ENCODE measurements at regions not wholly inside any gene's neighbourhood (a gene's known extent, or its start where the extent isn't known, plus 50 kb on each side); places are given as distances from the start of the nearest gene placed in this dataset.

- no peak overlapping the region for H3K4me3 Mint-ChIP-seq
- intact Hi-C loops (cut with micrococcal nuclease): no loop called here
- no peak for DNase-seq
- peaks cover 23% of the 10 kb centered on the region for H3K9me3 Mint-ChIP-seq
- ChIA-PET CTCF (interaction anchor here (0.6 to 2.1 kb wide), 3 partner anchors 9 to 367 kb away, joined by 3 to 10 read pairs (median 6); no protein-coding TSS in a partner anchor), POLR2A (interaction anchor here (0.5 to 1.3 kb wide), 2 partner anchors 13 to 554 kb away, joined by 3 to 4 read pairs; no protein-coding TSS in a partner anchor)
- H3K27ac Mint-ChIP-seq: no peak overlapping the region
- H3K36me3 Mint-ChIP-seq (ENCODE audit: low read depth): peaks cover 9% of the 10 kb centered on the region
- no peak for ATAC-seq
- H3K4me1 Mint-ChIP-seq (ENCODE audit: low read depth): peaks cover 7% of the 10 kb centered on the region
- H3K27me3 Mint-ChIP-seq: no peaks in the 10 kb centered on the region
- TF ChIP-seq, protein P1, sequence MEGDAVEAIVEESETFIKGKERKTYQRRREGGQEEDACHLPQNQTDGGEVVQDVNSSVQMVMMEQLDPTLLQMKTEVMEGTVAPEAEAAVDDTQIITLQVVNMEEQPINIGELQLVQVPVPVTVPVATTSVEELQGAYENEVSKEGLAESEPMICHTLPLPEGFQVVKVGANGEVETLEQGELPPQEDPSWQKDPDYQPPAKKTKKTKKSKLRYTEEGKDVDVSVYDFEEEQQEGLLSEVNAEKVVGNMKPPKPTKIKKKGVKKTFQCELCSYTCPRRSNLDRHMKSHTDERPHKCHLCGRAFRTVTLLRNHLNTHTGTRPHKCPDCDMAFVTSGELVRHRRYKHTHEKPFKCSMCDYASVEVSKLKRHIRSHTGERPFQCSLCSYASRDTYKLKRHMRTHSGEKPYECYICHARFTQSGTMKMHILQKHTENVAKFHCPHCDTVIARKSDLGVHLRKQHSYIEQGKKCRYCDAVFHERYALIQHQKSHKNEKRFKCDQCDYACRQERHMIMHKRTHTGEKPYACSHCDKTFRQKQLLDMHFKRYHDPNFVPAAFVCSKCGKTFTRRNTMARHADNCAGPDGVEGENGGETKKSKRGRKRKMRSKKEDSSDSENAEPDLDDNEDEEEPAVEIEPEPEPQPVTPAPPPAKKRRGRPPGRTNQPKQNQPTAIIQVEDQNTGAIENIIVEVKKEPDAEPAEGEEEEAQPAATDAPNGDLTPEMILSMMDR (IDR thresholded peaks at IDR 0.05): no peak
Measured at GRCh38 chr4:108544481-108544880, 75.9 kb upstream of the RPL34 start.

DNA sequence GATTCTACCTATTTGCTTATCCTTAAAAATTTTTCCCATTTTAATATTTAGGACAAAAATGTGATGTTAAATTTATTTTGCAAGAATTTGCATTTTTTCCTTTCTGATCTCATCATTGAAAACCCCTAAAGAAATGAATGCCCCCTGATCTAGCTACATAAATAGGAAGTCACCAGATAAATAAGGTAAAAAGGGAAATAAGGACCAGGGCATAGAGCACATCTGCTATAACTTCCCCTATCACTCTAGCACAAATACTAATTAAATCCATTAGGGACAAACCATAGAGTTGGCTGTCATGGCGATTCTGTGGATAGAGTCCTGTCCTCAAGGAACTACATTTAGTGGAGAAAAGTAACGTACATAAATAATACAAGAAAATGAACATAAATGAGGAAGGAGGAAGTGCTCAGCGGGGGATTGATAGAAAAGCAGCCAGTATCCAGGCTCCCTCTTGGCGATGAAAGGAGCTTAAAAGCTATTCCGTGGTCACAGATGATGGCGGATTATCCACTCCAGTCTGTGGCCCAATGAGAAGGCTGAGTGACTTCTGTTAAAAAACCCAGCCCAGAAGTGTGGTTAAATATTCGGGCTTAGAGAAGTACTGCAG is 76.9 kb upstream of the RPL34 start:
- DNase-seq (no peak), ATAC-seq (no peak)
- H3K36me3 Mint-ChIP-seq (ENCODE audit: low read depth): peaks cover 5% of the 10 kb centered on the region
- no peak overlapping the region for H3K27ac Mint-ChIP-seq
- peaks cover 7% of the 10 kb centered on the region for H3K4me1 Mint-ChIP-seq (ENCODE audit: low read depth)
- ChIA-PET POLR2A (no interaction called here), CTCF (interaction anchor here (1.0 to 2.1 kb wide), 3 partner anchors 8 to 29 kb away, joined by 3 to 10 read pairs (median 6); no protein-coding TSS in a partner anchor)
- intact Hi-C loops (cut with micrococcal nuclease): no loop called here
- no peaks in the 10 kb centered on the region for H3K27me3 Mint-ChIP-seq
- peaks cover 15% of the 10 kb centered on the region for H3K9me3 Mint-ChIP-seq
- TF ChIP-seq, protein P1 (IDR thresholded peaks at IDR 0.05): no peak
- H3K4me3 Mint-ChIP-seq: no peak overlapping the region

- H3K36me3 Mint-ChIP-seq (ENCODE audit: low read depth): peaks cover 1% of the 10 kb centered on the region
- intact Hi-C loops (cut with micrococcal nuclease): no loop called here
- peak; percentile 58 for ATAC-seq
- no peak overlapping the region for H3K4me3 Mint-ChIP-seq
- no peak overlapping the region for H3K27ac Mint-ChIP-seq
- peaks cover 20% of the 10 kb centered on the region for H3K4me1 Mint-ChIP-seq (ENCODE audit: low read depth)
- CTCF ChIA-PET: interaction anchor here (2.2 kb wide), 1 partner anchor 32 kb away, joined by 6 read pairs; no protein-coding TSS in a partner anchor
- POLR2A ChIA-PET: no interaction called here
- peaks cover 1% of the 10 kb centered on the region for H3K9me3 Mint-ChIP-seq
- H3K27me3 Mint-ChIP-seq: no peaks in the 10 kb centered on the region
- DNase-seq: no peak
- TF ChIP-seq, protein P1 (IDR thresholded peaks at IDR 0.05): no peak
Measured at GRCh38 chr4:108540536-108540935, 79.8 kb upstream of the RPL34 start.

- ATAC-seq: peak; percentile 38
- ChIA-PET POLR2A (no interaction called here), CTCF (interaction anchor here (1.2 to 1.4 kb wide), 2 partner anchors 16 to 518 kb away, joined by 3 read pairs; no protein-coding TSS in a partner anchor)
- no peak overlapping the region for H3K27ac Mint-ChIP-seq
- peaks cover 48% of the 10 kb centered on the region for H3K4me1 Mint-ChIP-seq (ENCODE audit: low read depth)
- TF ChIP-seq, protein P1 (IDR thresholded peaks at IDR 0.05): no peak
- peaks cover 1% of the 10 kb centered on the region for H3K9me3 Mint-ChIP-seq
- DNase-seq: no peak
- no peaks in the 10 kb centered on the region for H3K27me3 Mint-ChIP-seq
- intact Hi-C loops (cut with micrococcal nuclease): no loop called here
- H3K4me3 Mint-ChIP-seq: no peak overlapping the region
- H3K36me3 Mint-ChIP-seq (ENCODE audit: low read depth): no peaks in the 10 kb centered on the region
Measured at GRCh38 chr4:108536577-108536976, 83.8 kb upstream of the RPL34 start.

- ATAC-seq: peak; percentile 28
- Mint-ChIP-seq H3K9me3 (peaks cover 1% of the 10 kb centered on the region), H3K27ac (peak overlapping the region; percentile 49), H3K27me3 (no peaks in the 10 kb centered on the region), H3K4me1 (ENCODE audit: low read depth) (peaks cover 53% of the 10 kb centered on the region), H3K4me3 (no peak overlapping the region), H3K36me3 (ENCODE audit: low read depth) (no peaks in the 10 kb centered on the region)
- POLR2A ChIA-PET: no interaction called here
- DNase-seq: no peak
- TF ChIP-seq, protein P1 (IDR thresholded peaks at IDR 0.05): no peak
- intact Hi-C loops (cut with micrococcal nuclease): no loop called here
- CTCF ChIA-PET: interaction anchor here (1.2 to 1.9 kb wide), 5 partner anchors 9 to 517 kb away, joined by 3 to 14 read pairs (median 6); no protein-coding TSS in a partner anchor
Measured at GRCh38 chr4:108535757-108536156, 84.6 kb upstream of the RPL34 start.

Measured in activated CD8-positive, alpha-beta T cell treated with anti-CD3 and anti-CD28 coated beads for 36 hours (primary cell).